ENCODE measurements at regions not wholly inside any gene's neighbourhood (a gene's known extent, or its start where the extent isn't known, plus 50 kb on each side); places are given as distances from the start of the nearest gene placed in this dataset.
"Not testable (repeated sequence)": the region's sequence is repeated elsewhere in the genome, so short reads cannot be mapped to it uniquely, and the experiment has no call there.

GRCh38 chr20:39766333-39766732 is 804.2 kb downstream of the DHX35 start:
- intact Hi-C loops (cut with DNase I): no loop called here
- DNase-seq (ENCODE audit: low spot score): no peak

GRCh38 chr20:39762716-39763115 is 800.6 kb downstream of the DHX35 start:
- intact Hi-C loops (cut with DNase I): no loop called here
- DNase-seq (ENCODE audit: low spot score): no peak

- intact Hi-C loops (cut with DNase I): no loop called here
- no peak for DNase-seq (ENCODE audit: low spot score)
Measured at GRCh38 chr20:39758876-39759275, 796.7 kb downstream of the DHX35 start.

GRCh38 chr20:39756828-39757227 is 794.7 kb downstream of the DHX35 start:
- intact Hi-C loops (cut with DNase I): no loop called here
- no peak for DNase-seq (ENCODE audit: low spot score)

- no peak for DNase-seq (ENCODE audit: low spot score)
- intact Hi-C loops (cut with DNase I): no loop called here
Measured at GRCh38 chr20:39756369-39756768, 794.2 kb downstream of the DHX35 start.

- no peak for DNase-seq (ENCODE audit: low spot score)
- intact Hi-C loops (cut with DNase I): no loop called here
Measured at GRCh38 chr20:39752262-39752876, 790.2 kb downstream of the DHX35 start.

GRCh38 chr20:39751557-39752137 is 789.5 kb downstream of the DHX35 start:
- intact Hi-C loops (cut with DNase I): no loop called here

GRCh38 chr20:39745380-39745779 is 783.2 kb downstream of the DHX35 start:
- DNase-seq (ENCODE audit: low spot score): no peak
- intact Hi-C loops (cut with DNase I): no loop called here

More at GRCh38 chr20:39751557-39752137, 789.5 kb downstream of the DHX35 start:
- no peak for DNase-seq (ENCODE audit: low spot score)

GRCh38 chr20:39738651-39739050 is 776.5 kb downstream of the DHX35 start:
- intact Hi-C loops (cut with DNase I): no loop called here
- no peak for DNase-seq (ENCODE audit: low spot score)

GRCh38 chr20:39736434-39737327 is 774.5 kb downstream of the DHX35 start:
- intact Hi-C loops (cut with DNase I): no loop called here
- no peak for DNase-seq (ENCODE audit: low spot score)

GRCh38 chr20:39725513-39725912 is 763.4 kb downstream of the DHX35 start:
- DNase-seq (ENCODE audit: low spot score); intact Hi-C loops (cut with DNase I): not testable (repeated sequence)

GRCh38 chr20:39719293-39719692 is 757.1 kb downstream of the DHX35 start:
- intact Hi-C loops (cut with DNase I): no loop called here
- no peak for DNase-seq (ENCODE audit: low spot score)

- DNase-seq (ENCODE audit: low spot score): no peak
- intact Hi-C loops (cut with DNase I): no loop called here
Measured at GRCh38 chr20:39717936-39718335, 755.8 kb downstream of the DHX35 start.

GRCh38 chr20:39716796-39717341 is 754.7 kb downstream of the DHX35 start:
- intact Hi-C loops (cut with DNase I): no loop called here
- DNase-seq (ENCODE audit: low spot score): no peak

- intact Hi-C loops (cut with DNase I): no loop called here
- DNase-seq (ENCODE audit: low spot score): no peak
Measured at GRCh38 chr20:39713076-39713840, 751.1 kb downstream of the DHX35 start.

- intact Hi-C loops (cut with DNase I): no loop called here
- DNase-seq (ENCODE audit: low spot score): no peak
Measured at GRCh38 chr20:39706184-39706663, 744.1 kb downstream of the DHX35 start.

GRCh38 chr20:39705032-39705431 is 742.9 kb downstream of the DHX35 start:
- DNase-seq (ENCODE audit: low spot score): no peak
- intact Hi-C loops (cut with DNase I): no loop called here

- intact Hi-C loops (cut with DNase I): loop anchor here in 1 of 2 donors (2.0 kb wide), 1 partner anchor 65 kb away; no protein-coding TSS in a partner anchor
- not testable (repeated sequence) for DNase-seq (ENCODE audit: low spot score)
Measured at GRCh38 chr20:39703357-39703756, 741.2 kb downstream of the DHX35 start.

- intact Hi-C loops (cut with DNase I): loop anchor here in 1 of 2 donors (2.0 kb wide), 1 partner anchor 66 kb away; no protein-coding TSS in a partner anchor
Measured at GRCh38 chr20:39702701-39703349, 740.7 kb downstream of the DHX35 start.

More at GRCh38 chr20:39702701-39703349, 740.7 kb downstream of the DHX35 start:
- no peak for DNase-seq (ENCODE audit: low spot score)
